ENCODE measurements at regions not wholly inside any gene's neighbourhood (a gene's known extent, or its start where the extent isn't known, plus 50 kb on each side); places are given as distances from the start of the nearest gene placed in this dataset.
"Not testable (repeated sequence)": the region's sequence is repeated elsewhere in the genome, so short reads cannot be mapped to it uniquely, and the experiment has no call there.

GRCh38 chr4:3598695-3599227 is 66.5 kb upstream of the LRPAP1 start:
- WGBS: 93% methylated on average over 8 of the region's 8 CpGs
- no peak for TF ChIP-seq POLR2AphosphoS5 (IDR thresholded peaks at IDR 0.05)
- TF ChIP-seq POLR2A (IDR thresholded peaks at IDR 0.05; ENCODE audit: low read depth): no peak
- TF ChIP-seq, protein P1, sequence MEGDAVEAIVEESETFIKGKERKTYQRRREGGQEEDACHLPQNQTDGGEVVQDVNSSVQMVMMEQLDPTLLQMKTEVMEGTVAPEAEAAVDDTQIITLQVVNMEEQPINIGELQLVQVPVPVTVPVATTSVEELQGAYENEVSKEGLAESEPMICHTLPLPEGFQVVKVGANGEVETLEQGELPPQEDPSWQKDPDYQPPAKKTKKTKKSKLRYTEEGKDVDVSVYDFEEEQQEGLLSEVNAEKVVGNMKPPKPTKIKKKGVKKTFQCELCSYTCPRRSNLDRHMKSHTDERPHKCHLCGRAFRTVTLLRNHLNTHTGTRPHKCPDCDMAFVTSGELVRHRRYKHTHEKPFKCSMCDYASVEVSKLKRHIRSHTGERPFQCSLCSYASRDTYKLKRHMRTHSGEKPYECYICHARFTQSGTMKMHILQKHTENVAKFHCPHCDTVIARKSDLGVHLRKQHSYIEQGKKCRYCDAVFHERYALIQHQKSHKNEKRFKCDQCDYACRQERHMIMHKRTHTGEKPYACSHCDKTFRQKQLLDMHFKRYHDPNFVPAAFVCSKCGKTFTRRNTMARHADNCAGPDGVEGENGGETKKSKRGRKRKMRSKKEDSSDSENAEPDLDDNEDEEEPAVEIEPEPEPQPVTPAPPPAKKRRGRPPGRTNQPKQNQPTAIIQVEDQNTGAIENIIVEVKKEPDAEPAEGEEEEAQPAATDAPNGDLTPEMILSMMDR (IDR thresholded peaks at IDR 0.05): no peak
- no peak for TF ChIP-seq EP300 (IDR thresholded peaks at IDR 0.05)
- H3K27ac ChIP-seq (replicated peaks in 1 of 4): no peak overlapping the region
- DNase-seq (ENCODE audit: extremely low spot score): no peak
- H3K36me3 ChIP-seq: no peaks in the 10 kb centered on the region
- peaks cover 0 to 47% (median 0%) of the 10 kb centered on the region in 4 donors for H3K27me3 ChIP-seq
- intact Hi-C loops (cut with DNase I): no loop called here
- H3K4me3 ChIP-seq: no peak overlapping the region
- H3K9me3 ChIP-seq: peaks cover 0 to 8% (median 3%) of the 10 kb centered on the region in 4 donors
- no peaks in the 10 kb centered on the region for H3K4me1 ChIP-seq

- H3K9me3 ChIP-seq; intact Hi-C loops (cut with DNase I); DNase-seq (ENCODE audit: extremely low spot score); H3K4me3 ChIP-seq; H3K27ac ChIP-seq (replicated peaks in 1 of 4); H3K4me1 ChIP-seq; H3K36me3 ChIP-seq: not testable (repeated sequence)
- 75% methylated on average over 7 of the region's 13 CpGs for WGBS
- H3K27me3 ChIP-seq: peaks cover 0 to 40% (median 0%) of the 10 kb centered on the region in 4 donors
These were observed 65.8 kb upstream of the LRPAP1 start for GRCh38 chr4:3597896-3598505.

- peaks cover 0 to 33% (median 0%) of the 10 kb centered on the region in 4 donors for H3K27me3 ChIP-seq
- H3K4me3 ChIP-seq; DNase-seq (ENCODE audit: extremely low spot score); H3K36me3 ChIP-seq; H3K4me1 ChIP-seq; H3K9me3 ChIP-seq; intact Hi-C loops (cut with DNase I); H3K27ac ChIP-seq (replicated peaks in 1 of 4): not testable (repeated sequence)
- 76% methylated on average over 23 of the region's 23 CpGs for WGBS
These were observed 64.9 kb upstream of the LRPAP1 start for GRCh38 chr4:3596957-3597733.

- H3K36me3 ChIP-seq; H3K27ac ChIP-seq (replicated peaks in 1 of 4); DNase-seq (ENCODE audit: extremely low spot score); H3K9me3 ChIP-seq; H3K4me3 ChIP-seq; intact Hi-C loops (cut with DNase I); H3K4me1 ChIP-seq: not testable (repeated sequence)
- 88% methylated on average over 18 of the region's 27 CpGs for WGBS
- H3K27me3 ChIP-seq: peaks cover 0 to 21% (median 0%) of the 10 kb centered on the region in 4 donors
These were observed 63.5 kb upstream of the LRPAP1 start for GRCh38 chr4:3595627-3596291.

- H3K4me3 ChIP-seq; H3K27ac ChIP-seq (replicated peaks in 1 of 4); H3K36me3 ChIP-seq; H3K9me3 ChIP-seq; intact Hi-C loops (cut with DNase I); DNase-seq (ENCODE audit: extremely low spot score); H3K4me1 ChIP-seq: not testable (repeated sequence)
- H3K27me3 ChIP-seq: peaks cover 0 to 30% (median 0%) of the 10 kb centered on the region in 4 donors
- WGBS: 88% methylated on average over 9 of the region's 9 CpGs
These were observed 62.5 kb upstream of the LRPAP1 start for GRCh38 chr4:3594751-3595150.

- H3K4me1 ChIP-seq; intact Hi-C loops (cut with DNase I); H3K36me3 ChIP-seq; H3K27ac ChIP-seq (replicated peaks in 1 of 4); H3K9me3 ChIP-seq; DNase-seq (ENCODE audit: extremely low spot score); H3K4me3 ChIP-seq: not testable (repeated sequence)
- H3K27me3 ChIP-seq: peaks cover 0 to 23% (median 0%) of the 10 kb centered on the region in 4 donors
- whole genome bisulfite sequencing: 62% methylated on average over 17 of the region's 21 CpGs
These were observed 58.0 kb upstream of the LRPAP1 start for GRCh38 chr4:3589946-3590924.

DNA sequence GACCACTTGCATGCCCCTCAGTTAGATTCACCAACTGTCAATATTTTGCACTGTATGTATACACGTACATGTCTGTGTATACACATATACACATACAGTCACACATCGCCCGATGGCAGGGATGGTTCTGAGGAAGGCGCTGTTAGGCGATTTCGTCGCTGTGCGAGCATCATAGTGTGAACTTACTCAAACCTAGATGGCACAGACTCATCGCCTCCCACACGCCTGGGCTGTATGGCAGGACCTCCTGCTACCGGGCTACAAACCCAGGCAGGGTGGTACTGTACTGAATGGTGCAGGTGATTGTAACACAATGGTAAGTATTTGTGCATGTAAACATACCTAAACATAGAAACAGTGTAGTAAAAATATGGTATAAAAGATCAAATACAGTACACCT is 57.2 kb upstream of the LRPAP1 start:
- WGBS: 95% methylated on average over 11 of the region's 11 CpGs

GRCh38 chr4:3588517-3589194 is 56.4 kb upstream of the LRPAP1 start:
- H3K4me3 ChIP-seq; H3K9me3 ChIP-seq; DNase-seq (ENCODE audit: extremely low spot score); intact Hi-C loops (cut with DNase I); H3K4me1 ChIP-seq; H3K27ac ChIP-seq (replicated peaks in 1 of 4); H3K36me3 ChIP-seq: not testable (repeated sequence)
- peaks cover 0 to 18% (median 0%) of the 10 kb centered on the region in 4 donors for H3K27me3 ChIP-seq
- WGBS: 58% methylated on average over 7 of the region's 10 CpGs

More for the DNA sequence above, 57.2 kb upstream of the LRPAP1 start:
- intact Hi-C loops (cut with DNase I); H3K4me3 ChIP-seq; H3K4me1 ChIP-seq; H3K27ac ChIP-seq (replicated peaks in 1 of 4); H3K9me3 ChIP-seq; H3K36me3 ChIP-seq; DNase-seq (ENCODE audit: extremely low spot score): not testable (repeated sequence)
- peaks cover 0 to 18% (median 0%) of the 10 kb centered on the region in 4 donors for H3K27me3 ChIP-seq

DNA sequence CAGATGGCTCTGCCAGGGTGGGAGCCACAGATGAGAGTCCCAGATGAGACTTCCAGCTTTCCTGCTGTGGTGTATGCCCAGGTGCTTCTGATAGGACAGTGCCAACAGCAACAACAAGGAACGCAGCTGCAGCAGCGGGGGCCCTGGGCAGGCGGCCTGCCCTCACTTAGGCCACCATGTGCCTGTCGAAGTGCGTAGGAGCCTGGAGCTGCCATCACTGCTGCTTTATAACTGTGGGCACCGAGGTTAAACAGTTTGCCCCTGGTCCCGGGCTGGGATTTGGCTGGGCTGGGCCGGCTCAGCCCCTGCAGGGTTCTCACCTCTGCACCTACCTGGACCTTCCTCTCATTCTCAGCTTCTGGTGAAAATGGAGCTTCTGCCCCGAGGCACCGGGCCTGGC is 54.4 kb upstream of the LRPAP1 start:
- H3K27me3 ChIP-seq: peaks cover 0 to 28% (median 0%) of the 10 kb centered on the region in 4 donors
- H3K4me3 ChIP-seq; DNase-seq (ENCODE audit: extremely low spot score); H3K9me3 ChIP-seq; intact Hi-C loops (cut with DNase I); H3K4me1 ChIP-seq; H3K36me3 ChIP-seq; H3K27ac ChIP-seq (replicated peaks in 1 of 4): not testable (repeated sequence)
- WGBS: 95% methylated on average over 4 of the region's 10 CpGs
